Gastrocnemius medialis (tissue), 4 donors: ENCODE measurements at regions not wholly inside any gene's neighbourhood (a gene's known extent, or its start where the extent isn't known, plus 50 kb on each side); places are given as distances from the start of the nearest gene placed in this dataset.

ENCODE experiments used
- ATAC-seq, 2 donors: fragments of 150-250 bp; one replicate each; pipeline ENCODE4 v1.9.1; 2016
- DNase-seq, 2 donors: peaks; one replicate each; pipeline ENCODE4 v3.0.0-alpha.2; 2019
- H3K27ac ChIP-seq, 4 donors: fragments of 200-600 bp; sonication (generic); 1 replicate in 1 of 4; 2 replicates in 3 of 4; pipeline ENCODE4 v1.5.1; 2016 to 2018; ENCODE audit warnings: mild to moderate bottlenecking in 2 of 4, moderate library complexity in 1 of 4
- H3K27me3 ChIP-seq, 3 donors: fragments of 200-600 bp; sonication (generic) in 2 of 3; 1 replicate in 1 of 3; 2 replicates in 2 of 3; pipeline versions ENCODE4 v1.5.1 to v1.6.0; 2016 to 2019; ENCODE audit warnings: mild to moderate bottlenecking in 1 of 3, moderate library complexity in 1 of 3
- H3K36me3 ChIP-seq, 2 donors: fragments of 200-600 bp; sonication (generic) in 1 of 2; one replicate each; pipeline ENCODE4 v1.5.1; 2017 to 2018
- H3K4me1 ChIP-seq, 2 donors: fragments of 200-600 bp; sonication (generic) in 1 of 2; one replicate each; pipeline ENCODE4 v1.5.1; 2016 to 2017; ENCODE audit warnings: mild to moderate bottlenecking in 2 of 2
- H3K4me3 ChIP-seq, 4 donors: fragments of 200-600 bp; sonication (generic) in 3 of 4; 1 replicate in 1 of 4; 2 replicates in 3 of 4; pipeline ENCODE4 v1.5.1; 2016 to 2019; ENCODE audit warnings: mild to moderate bottlenecking in 2 of 4
- H3K9me3 ChIP-seq, 3 donors: fragments of 200-600 bp; sonication (generic) in 2 of 3; 1 replicate in 1 of 3; 2 replicates in 2 of 3; pipeline ENCODE4 v1.5.1; 2016 to 2019
- CTCF ChIP-seq, 5 experiments: fragments of 450-650 bp in 3 of 5; fragments of 200-600 bp in 2 of 5; sonication (generic) in 2 of 5; IDR thresholded peaks in 4 of 5; conservative IDR thresholded peaks in 1 of 5; 1 replicate in 4 of 5; 2 replicates in 1 of 5; pipeline ENCODE4 v1.5.1; 2016 to 2019; ENCODE audit warnings: antibody characterized with exemption in 5 of 5, mild to moderate bottlenecking in 3 of 5, moderate library complexity in 3 of 5
- POLR2A ChIP-seq, 2 donors: fragments of 450-650 bp; IDR thresholded peaks; one replicate each; pipeline ENCODE4 v1.6.1; 2017; ENCODE audit warnings: antibody characterized with exemption in 2 of 2, mild to moderate bottlenecking in 2 of 2, moderate library complexity in 2 of 2
- in situ Hi-C, 4 donors: fragments of 200-750 bp; cut with MboI; loops; one replicate each; pipeline versions ENCODE4 v1.15.0 to v1.8.0; 2017; ENCODE audit warnings: low sequenced_read_pairs in 4 of 4
- intact Hi-C: fragments of 100-400 bp; cut with DNase I; formaldehyde crosslinking; loops from one replicate; pipeline ENCODE4 v1.15.1; 2023; ENCODE audit warnings: low total_unique reads

- intact Hi-C loops = no loop called here
- H3K9me3 ChIP-seq = no peaks in the 10 kb centered on the region
- no peaks in the 10 kb centered on the region for H3K4me1 ChIP-seq
- no peak overlapping the region for H3K4me3 ChIP-seq
- in situ Hi-C loops = no loop called here
- H3K36me3 ChIP-seq = no peaks in the 10 kb centered on the region
- H3K27ac ChIP-seq = no peak overlapping the region
- ATAC-seq (no peak), DNase-seq (no peak)
- TF ChIP-seq POLR2A (IDR thresholded peaks at IDR 0.05) = no peak
- TF ChIP-seq CTCF (IDR thresholded peaks at IDR 0.05 in 4 of 5, conservative IDR thresholded peaks at IDR 0.05 in 1 of 5) = no peak
- no peaks in the 10 kb centered on the region for H3K27me3 ChIP-seq
These were observed 235.7 kb downstream of the GPD2 start for GRCh38 chr2:156671706-156672361.

DNA sequence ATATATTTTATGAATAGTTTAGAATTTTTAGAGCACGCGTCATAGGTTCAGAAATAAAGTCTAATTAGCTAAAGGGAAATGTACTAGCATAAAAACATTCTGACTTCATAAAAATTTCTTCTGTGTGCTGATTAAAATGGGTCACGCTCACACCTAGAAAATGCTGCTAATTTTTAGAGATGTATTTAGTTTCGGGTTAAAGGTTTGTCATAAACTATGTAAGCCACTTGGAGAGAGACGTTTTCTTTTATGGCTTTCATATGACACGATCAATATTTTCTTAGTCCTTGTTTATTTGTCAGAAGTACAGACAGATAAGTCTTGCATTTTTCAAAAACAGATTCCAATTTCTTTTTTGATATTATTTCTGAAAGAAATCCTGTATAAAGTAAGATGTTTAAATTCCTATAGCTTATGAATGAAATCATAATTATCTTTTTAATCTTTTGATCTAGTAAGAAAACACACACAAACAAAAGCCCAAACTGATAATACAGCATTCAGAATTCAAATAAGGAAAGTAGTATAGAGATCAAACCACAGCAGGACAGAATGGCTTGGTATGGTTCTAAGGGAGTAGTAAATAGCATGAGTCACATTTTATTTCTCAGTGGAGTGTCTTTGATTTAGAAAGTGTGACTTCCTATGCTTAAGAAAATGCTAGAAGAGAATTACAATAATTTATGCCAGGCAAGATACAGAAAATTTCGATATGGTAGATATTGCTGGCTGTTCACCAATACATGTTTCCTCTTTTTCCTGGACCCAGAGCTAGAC lies 236.6 kb downstream of the GPD2 start:
- TF ChIP-seq POLR2A (IDR thresholded peaks at IDR 0.05) (no peak), CTCF (IDR thresholded peaks at IDR 0.05 in 4 of 5, conservative IDR thresholded peaks at IDR 0.05 in 1 of 5) (no peak)
- ATAC-seq (no peak), DNase-seq (no peak)
- Histone ChIP-seq H3K27ac (no peak overlapping the region), H3K36me3 (no peaks in the 10 kb centered on the region), H3K9me3 (no peaks in the 10 kb centered on the region), H3K4me3 (no peak overlapping the region), H3K4me1 (no peaks in the 10 kb centered on the region), H3K27me3 (no peaks in the 10 kb centered on the region)
- in situ Hi-C loops (no loop called here), intact Hi-C loops (no loop called here)

DNA sequence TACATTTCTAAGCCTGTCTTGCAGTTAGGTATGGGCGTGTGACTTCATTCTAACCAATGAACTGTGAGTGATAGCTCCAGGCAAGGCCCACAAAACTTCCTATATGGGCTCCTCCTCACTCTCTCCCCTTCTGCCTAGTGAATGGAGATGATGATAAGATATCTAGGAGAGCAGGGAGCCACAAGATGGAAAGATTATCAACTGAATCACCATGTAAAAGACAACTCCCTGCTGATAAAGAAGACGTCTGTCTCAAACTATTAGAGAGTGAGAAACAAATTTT lies 237.1 kb downstream of the GPD2 start:
- no peak for ATAC-seq
- H3K9me3 ChIP-seq = no peaks in the 10 kb centered on the region
- no peak overlapping the region for H3K27ac ChIP-seq
- no peak overlapping the region for H3K4me3 ChIP-seq
- no peaks in the 10 kb centered on the region for H3K4me1 ChIP-seq
- H3K27me3 ChIP-seq = no peaks in the 10 kb centered on the region
- in situ Hi-C loops = no loop called here
- intact Hi-C loops = no loop called here
- TF ChIP-seq CTCF (IDR thresholded peaks at IDR 0.05 in 4 of 5, conservative IDR thresholded peaks at IDR 0.05 in 1 of 5) = no peak
- TF ChIP-seq POLR2A (IDR thresholded peaks at IDR 0.05) = no peak
- DNase-seq = no peak
- H3K36me3 ChIP-seq = no peaks in the 10 kb centered on the region

DNA sequence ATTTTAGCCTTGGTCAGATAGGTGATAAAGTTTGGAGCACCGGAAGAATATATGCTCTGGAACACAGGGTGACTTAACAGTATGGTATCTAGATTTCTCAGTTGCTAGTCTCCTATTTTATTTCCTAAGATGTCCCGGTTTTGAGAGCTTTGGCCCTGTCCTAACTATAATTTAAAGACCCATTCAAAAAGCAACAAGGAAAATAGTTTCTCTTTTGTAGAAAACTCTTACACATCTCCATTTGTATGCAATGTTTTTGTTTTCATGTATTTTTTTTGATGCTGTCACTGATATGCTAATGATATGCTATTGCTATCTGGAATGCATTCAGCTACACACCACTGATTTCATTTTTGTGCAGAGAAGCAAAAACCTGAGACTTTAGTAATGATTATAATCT lies 237.8 kb downstream of the GPD2 start:
- Histone ChIP-seq H3K4me3 (no peak overlapping the region), H3K9me3 (no peaks in the 10 kb centered on the region), H3K4me1 (no peaks in the 10 kb centered on the region), H3K36me3 (no peaks in the 10 kb centered on the region), H3K27ac (no peak overlapping the region), H3K27me3 (no peaks in the 10 kb centered on the region)
- ATAC-seq (no peak), DNase-seq (no peak)
- in situ Hi-C loops (no loop called here), intact Hi-C loops (no loop called here)
- TF ChIP-seq POLR2A (IDR thresholded peaks at IDR 0.05) = no peak
- TF ChIP-seq CTCF (IDR thresholded peaks at IDR 0.05 in 4 of 5, conservative IDR thresholded peaks at IDR 0.05 in 1 of 5) = no peak
